H1 (cell line): ENCODE measurements at regions not wholly inside any gene's neighbourhood (a gene's known extent, or its start where the extent isn't known, plus 50 kb on each side); places are given as distances from the start of the nearest gene placed in this dataset.

Experiments
- CTBP2 ChIP-seq: IDR thresholded peaks from 2 replicates; pipeline ENCODE4 v1.7.0; 2011; ENCODE audit warnings: borderline replicate concordance, mild to moderate bottlenecking, moderate library complexity, mixed read lengths, low read length; ENCODE audit not compliant: insufficient read depth, insufficient read length
- EZH2 ChIP-seq: fragments of 200-600 bp; sonication (generic); IDR thresholded peaks from 2 replicates; pipeline ENCODE4 v1.7.1; 2012; ENCODE audit warnings: low read depth, mild to moderate bottlenecking, moderate library complexity, low read length, inconsistent platforms; ENCODE audit not compliant: severe bottlenecking
- GABPA ChIP-seq: IDR thresholded peaks from 2 replicates; pipeline ENCODE4 v1.6.1; 2011; ENCODE audit warnings: mild to moderate bottlenecking, low read length, moderate library complexity, borderline replicate concordance; ENCODE audit not compliant: insufficient read depth
- POLR2A ChIP-seq, 2 experiments: IDR thresholded peaks; 1 replicate in 1 of 2; 2 replicates in 1 of 2; pipeline ENCODE4 v1.6.1; 2011; ENCODE audit warnings: low read depth in 2 of 2, low read length in 2 of 2, mild to moderate bottlenecking in 2 of 2; ENCODE audit errors: control extremely low read depth in 1 of 2
- ZNF274 ChIP-seq: IDR thresholded peaks from 2 replicates; pipeline ENCODE4 v1.7.0; 2012; ENCODE audit warnings: low read length, borderline replicate concordance; ENCODE audit errors: extremely low read depth
- TF ChIP-seq, protein P1 (sequence below), 3 experiments: IDR thresholded peaks; 1 replicate in 2 of 3; 2 replicates in 1 of 3; pipeline versions ENCODE4 v1.5.1 to v1.6.1; 2011; ENCODE audit warnings: low read length in 3 of 3, mild to moderate bottlenecking in 3 of 3, inconsistent platforms in 2 of 3, low read depth in 1 of 3, moderate library complexity in 1 of 3; ENCODE audit not compliant: insufficient read depth in 1 of 3; ENCODE audit errors: control extremely low read depth in 1 of 3

DNA sequence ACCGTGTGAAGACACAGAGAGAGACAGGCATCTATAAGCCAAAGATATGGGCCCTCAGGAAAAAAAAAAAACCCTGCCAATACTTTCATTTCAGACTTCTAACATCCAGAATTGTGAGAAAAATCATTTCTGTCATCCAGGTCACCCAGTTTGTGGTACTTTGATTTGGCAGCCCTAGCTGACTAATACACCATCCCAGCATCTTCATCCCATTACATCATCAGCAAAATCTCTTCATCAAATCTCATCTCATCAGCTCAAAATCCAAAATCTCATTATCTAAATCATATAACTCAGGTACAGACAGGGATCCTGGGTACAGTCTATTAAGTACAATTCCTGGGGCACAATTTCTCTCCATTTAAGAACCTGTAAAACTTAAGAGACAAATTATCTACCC, 51.9 kb upstream of the GJA8 start:
- TF ChIP-seq, protein P1, sequence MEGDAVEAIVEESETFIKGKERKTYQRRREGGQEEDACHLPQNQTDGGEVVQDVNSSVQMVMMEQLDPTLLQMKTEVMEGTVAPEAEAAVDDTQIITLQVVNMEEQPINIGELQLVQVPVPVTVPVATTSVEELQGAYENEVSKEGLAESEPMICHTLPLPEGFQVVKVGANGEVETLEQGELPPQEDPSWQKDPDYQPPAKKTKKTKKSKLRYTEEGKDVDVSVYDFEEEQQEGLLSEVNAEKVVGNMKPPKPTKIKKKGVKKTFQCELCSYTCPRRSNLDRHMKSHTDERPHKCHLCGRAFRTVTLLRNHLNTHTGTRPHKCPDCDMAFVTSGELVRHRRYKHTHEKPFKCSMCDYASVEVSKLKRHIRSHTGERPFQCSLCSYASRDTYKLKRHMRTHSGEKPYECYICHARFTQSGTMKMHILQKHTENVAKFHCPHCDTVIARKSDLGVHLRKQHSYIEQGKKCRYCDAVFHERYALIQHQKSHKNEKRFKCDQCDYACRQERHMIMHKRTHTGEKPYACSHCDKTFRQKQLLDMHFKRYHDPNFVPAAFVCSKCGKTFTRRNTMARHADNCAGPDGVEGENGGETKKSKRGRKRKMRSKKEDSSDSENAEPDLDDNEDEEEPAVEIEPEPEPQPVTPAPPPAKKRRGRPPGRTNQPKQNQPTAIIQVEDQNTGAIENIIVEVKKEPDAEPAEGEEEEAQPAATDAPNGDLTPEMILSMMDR (IDR thresholded peaks at IDR 0.05; ENCODE audit: control extremely low read depth in 1 of 3, insufficient read depth in 1 of 3, low read depth in 1 of 3, low read length in 3 of 3): no peak
- no peak for TF ChIP-seq POLR2A (IDR thresholded peaks at IDR 0.05; ENCODE audit: control extremely low read depth in 1 of 2, low read depth in 2 of 2, low read length in 2 of 2)
- TF ChIP-seq CTBP2: no peak
- no peak for TF ChIP-seq ZNF274
- TF ChIP-seq GABPA: no peak
- no peak for TF ChIP-seq EZH2
